H1 (cell line): ENCODE measurements at regions not wholly inside any gene's neighbourhood (a gene's known extent, or its start where the extent isn't known, plus 50 kb on each side); places are given as distances from the start of the nearest gene placed in this dataset.

Experiments
- CTCF ChIA-PET: fragments of 300-600 bp; sonication (Branson Sonifier 250); formaldehyde crosslinking; loops from one replicate; lab custom pipeline; 2021; ENCODE audit not compliant: partially characterized antibody; lab: Charles Lee
- POLR2A ChIA-PET: fragments of 300-600 bp; sonication (Branson Sonifier 250); formaldehyde crosslinking; loops from one replicate; lab custom pipeline; 2021; ENCODE audit warnings: inconsistent platforms; ENCODE audit not compliant: partially characterized antibody; lab: Charles Lee
- DNase-seq, 2 experiments: peaks; one replicate each; pipeline versions ENCODE4 v3.0.0 to v3.0.0-alpha.2; 2010 to 2022; ENCODE audit warnings: low spot score in 2 of 2, low read depth in 1 of 2, mixed read lengths in 1 of 2
- FAIRE-seq: peaks from 2 replicates; lab custom pipeline; 2011; peaks lifted over from hg19 to GRCh38; lab: Jason Lieb, UNC
- H2AFZ ChIP-seq: 2 replicates; pipeline ENCODE4 v1.8.1; 2012; ENCODE audit warnings: low read length, inconsistent platforms
- H2AK5ac ChIP-seq: 2 replicates; pipeline ENCODE4 v1.6.1; 2013; ENCODE audit warnings: low read depth, low read length
- H2BK120ac ChIP-seq: replicated peaks from 2 replicates; pipeline ENCODE3; 2013; ENCODE audit warnings: low read depth, low read length, inconsistent platforms
- H2BK12ac ChIP-seq: 2 replicates; pipeline ENCODE4 v1.6.1; 2013; ENCODE audit warnings: low read depth, low read length
- H2BK15ac ChIP-seq: 2 replicates; pipeline ENCODE4 v1.6.1; 2013; ENCODE audit warnings: low read length
- H2BK20ac ChIP-seq: 2 replicates; pipeline ENCODE4 v1.6.1; 2013; ENCODE audit warnings: low read length
- H2BK5ac ChIP-seq: 2 replicates; pipeline ENCODE4 v1.6.1; 2013; ENCODE audit warnings: low read depth, low read length
- H3K14ac ChIP-seq: 2 replicates; pipeline ENCODE4 v1.6.1; 2013; ENCODE audit warnings: inconsistent platforms; ENCODE audit not compliant: insufficient read length
- H3K18ac ChIP-seq: 2 replicates; pipeline ENCODE4 v1.6.1; 2013; ENCODE audit warnings: low read length; ENCODE audit errors: extremely low read depth
- H3K23ac ChIP-seq: 2 replicates; pipeline ENCODE4 v1.6.1; 2013; ENCODE audit warnings: inconsistent platforms; ENCODE audit not compliant: insufficient read length
- H3K23me2 ChIP-seq: 2 replicates; pipeline ENCODE4 v1.6.1; 2013; ENCODE audit warnings: low read depth, low read length
- H3K27ac ChIP-seq: 2 replicates; pipeline ENCODE4 v1.6.1; 2011; ENCODE audit warnings: low read depth, low read length, inconsistent platforms
- H3K27me3 ChIP-seq, 4 experiments: replicated peaks in 1 of 4; 1 replicate in 1 of 4; 2 replicates in 3 of 4; pipeline versions ENCODE4 v1.6.1 to v1.8.1; 2011 to 2013; ENCODE audit warnings: low read length in 3 of 4, mild to moderate bottlenecking in 3 of 4, inconsistent platforms in 2 of 4, mixed read lengths in 2 of 4, moderate library complexity in 1 of 4; ENCODE audit not compliant: control insufficient read depth in 3 of 4, insufficient read depth in 3 of 4; ENCODE audit errors: extremely low read depth in 1 of 4
- H3K36me3 ChIP-seq, 4 experiments: 2 replicates each; pipeline versions ENCODE4 v1.6.1 to v1.8.1; 2011 to 2013; ENCODE audit warnings: mild to moderate bottlenecking in 4 of 4, low read length in 3 of 4, moderate library complexity in 2 of 4, control low read depth in 1 of 4, inconsistent platforms in 1 of 4; ENCODE audit not compliant: insufficient read depth in 4 of 4, control insufficient read depth in 2 of 4
- H3K4ac ChIP-seq: replicated peaks from 2 replicates; pipeline ENCODE3; 2013; ENCODE audit warnings: low read length, low read depth, mixed read lengths, inconsistent platforms; ENCODE audit not compliant: insufficient read length
- H3K4me1 ChIP-seq, 4 experiments: replicated peaks in 1 of 4; 1 replicate in 1 of 4; 2 replicates in 3 of 4; pipeline versions ENCODE4 v1.6.1 to v1.8.1; 2011 to 2013; ENCODE audit warnings: low read length in 3 of 4, inconsistent platforms in 2 of 4, mixed read lengths in 1 of 4; ENCODE audit not compliant: insufficient read depth in 4 of 4, control insufficient read depth in 3 of 4
- H3K4me2 ChIP-seq, 2 experiments: 2 replicates each; pipeline versions ENCODE4 v1.6.1 to v1.8.1; 2011 to 2013; ENCODE audit warnings: low read depth in 2 of 2, low read length in 2 of 2, control low read depth in 1 of 2, inconsistent platforms in 1 of 2, mild to moderate bottlenecking in 1 of 2; ENCODE audit not compliant: insufficient read depth in 1 of 2
- H3K4me3 ChIP-seq, 4 experiments: fragments of 200-600, 300-600 bp in 1 of 4; sonication (generic), shearing (Covaris generic), sonication (Bioruptor Twin) in 1 of 4; 2 replicates each; pipeline versions ENCODE4 v1.5.1 to v1.8.1; 2011 to 2016; ENCODE audit warnings: low read length in 4 of 4, low read depth in 3 of 4, control low read depth in 2 of 4, inconsistent platforms in 2 of 4, mild to moderate bottlenecking in 2 of 4, mixed read lengths in 1 of 4, moderate library complexity in 1 of 4; ENCODE audit not compliant: insufficient read depth in 2 of 4; ENCODE audit errors: extremely low read depth in 1 of 4
- H3K56ac ChIP-seq: replicated peaks from 2 replicates; pipeline ENCODE3; 2013; ENCODE audit warnings: low read depth, mild to moderate bottlenecking, mixed read lengths, low read length, inconsistent platforms; ENCODE audit not compliant: insufficient read length
- H3K79me1 ChIP-seq: 2 replicates; pipeline ENCODE4 v1.6.1; 2013; ENCODE audit warnings: low read depth, low read length, control low read depth
- H3K79me2 ChIP-seq, 2 experiments: 2 replicates each; pipeline versions ENCODE4 v1.6.1 to v1.8.1; 2012 to 2013; ENCODE audit warnings: low read length in 2 of 2, mild to moderate bottlenecking in 2 of 2, inconsistent platforms in 1 of 2; ENCODE audit not compliant: insufficient read depth in 2 of 2, control insufficient read depth in 1 of 2
- H3K9ac ChIP-seq, 4 experiments: replicated peaks in 1 of 4; 1 replicate in 1 of 4; 2 replicates in 3 of 4; pipeline versions ENCODE4 v1.6.1 to v1.8.1; 2011 to 2013; ENCODE audit warnings: low read depth in 3 of 4, low read length in 3 of 4, control low read depth in 2 of 4, mild to moderate bottlenecking in 2 of 4, moderate library complexity in 2 of 4, inconsistent platforms in 1 of 4; ENCODE audit errors: extremely low read depth in 1 of 4
- H3K9me3 ChIP-seq, 2 experiments: 2 replicates each; pipeline versions ENCODE4 v1.6.1 to v1.8.1; 2012 to 2013; ENCODE audit warnings: mild to moderate bottlenecking in 2 of 2, moderate library complexity in 2 of 2, control low read depth in 1 of 2, inconsistent platforms in 1 of 2, low read depth in 1 of 2, low read length in 1 of 2, mixed read lengths in 1 of 2; ENCODE audit not compliant: insufficient read depth in 2 of 2
- H4K20me1 ChIP-seq, 2 experiments: replicated peaks in 1 of 2; 2 replicates each; pipeline versions ENCODE3 to v1.8.1; 2011 to 2013; ENCODE audit warnings: inconsistent platforms in 2 of 2, low read length in 2 of 2, mild to moderate bottlenecking in 1 of 2; ENCODE audit not compliant: insufficient read depth in 2 of 2, control insufficient read depth in 1 of 2
- H4K5ac ChIP-seq: 2 replicates; pipeline ENCODE4 v1.6.1; 2013; ENCODE audit warnings: low read length, low read depth, mixed read lengths, inconsistent platforms; ENCODE audit not compliant: insufficient read length
- H4K8ac ChIP-seq: 2 replicates; pipeline ENCODE4 v1.8.0; 2013; ENCODE audit warnings: mild to moderate bottlenecking, moderate library complexity, low read length, inconsistent platforms; ENCODE audit not compliant: insufficient read depth; ENCODE audit errors: extremely low read depth
- H4K91ac ChIP-seq: replicated peaks from 2 replicates; pipeline ENCODE3; 2013; ENCODE audit warnings: low read length, mixed read lengths, inconsistent platforms; ENCODE audit not compliant: insufficient read length
- ASH2L ChIP-seq: fragments of 200-600, 300-600 bp; sonication (generic); IDR thresholded peaks from one replicate; pipeline ENCODE4 v1.7.1; 2017; ENCODE audit warnings: low read length
- CHD1 ChIP-seq: IDR thresholded peaks from 2 replicates; pipeline ENCODE4 v1.6.1; 2012; ENCODE audit warnings: low read depth, low read length, improper control_type of control experiment
- EP300 ChIP-seq, 2 experiments: IDR thresholded peaks; 1 replicate in 1 of 2; 2 replicates in 1 of 2; pipeline ENCODE4 v1.6.1; 2011 to 2012; ENCODE audit warnings: low read depth in 2 of 2, low read length in 2 of 2, mild to moderate bottlenecking in 2 of 2, borderline replicate concordance in 1 of 2, inconsistent platforms in 1 of 2, moderate library complexity in 1 of 2
- RBBP5 ChIP-seq: IDR thresholded peaks from 2 replicates; pipeline ENCODE4 v1.7.1; 2012; ENCODE audit warnings: low read depth, mild to moderate bottlenecking, inconsistent platforms, low read length, moderate library complexity, borderline replicate concordance

GRCh38 chr12:97267166-97267565 is 195.4 kb upstream of the RMST start:
- H3K14ac ChIP-seq: no peak overlapping the region

More at GRCh38 chr12:97267166-97267565, 195.4 kb upstream of the RMST start:
- CTCF ChIA-PET: interaction anchor here (0.7 to 2.1 kb wide), 4 partner anchors 12 to 136 kb away, joined by 3 to 7 read pairs (median 3); no protein-coding TSS in a partner anchor
- Histone ChIP-seq H3K27me3 (no peaks in the 10 kb centered on the region), H2BK12ac (no peak overlapping the region; the same call in 1 of the 2 replicates), H2AFZ (no peak overlapping the region), H4K91ac (no peak overlapping the region), H2BK20ac (no peak overlapping the region), H3K23me2 (no peaks in the 10 kb centered on the region), H3K4ac (no peak overlapping the region), H2BK15ac (no peak overlapping the region), H2BK5ac (no peak overlapping the region), H3K4me2 (no peak overlapping the region), H3K36me3 (no peaks in the 10 kb centered on the region), H2AK5ac (no peak overlapping the region), H3K9ac (no peak overlapping the region), H3K79me1 (no peaks in the 10 kb centered on the region), H4K20me1 (no peaks in the 10 kb centered on the region), H4K5ac (no peak overlapping the region), H3K4me1 (peaks cover 0 to 6% (median 2%) of the 10 kb centered on the region in 4 experiments; a peak in 2 of 7 replicates), H3K79me2 (no peaks in the 10 kb centered on the region), H3K18ac (no peak overlapping the region), H2BK120ac (no peak overlapping the region), H3K4me3 (no peak overlapping the region), H3K56ac (no peak overlapping the region), H3K27ac (no peak overlapping the region), H4K8ac (no peak overlapping the region), H3K23ac (no peak overlapping the region), H3K9me3 (peaks cover 2 to 3% of the 10 kb centered on the region in 2 experiments; a peak in 1 of 4 replicates)
- POLR2A ChIA-PET: no interaction called here
- DNase-seq (no peak), FAIRE-seq (no peak)
- no peak for TF ChIP-seq EP300 (IDR thresholded peaks at IDR 0.05; ENCODE audit: borderline replicate concordance in 1 of 2, low read depth in 2 of 2, low read length in 2 of 2)
- no peak for TF ChIP-seq RBBP5
- no peak for TF ChIP-seq CHD1
- no peak for TF ChIP-seq ASH2L
